HG03575 (cell line): ENCODE measurements at regions not wholly inside any gene's neighbourhood (a gene's known extent, or its start where the extent isn't known, plus 50 kb on each side); places are given as distances from the start of the nearest gene placed in this dataset.

Experiments
- ATAC-seq: cut with Tn5 transposase; IDR thresholded peaks from one replicate; pipeline ENCODE4 v1.9.1; 2021; ENCODE audit not compliant: unreplicated experiment, insufficient number of reproducible peaks, low FRiP score; ENCODE audit errors: extremely low read depth

DNA sequence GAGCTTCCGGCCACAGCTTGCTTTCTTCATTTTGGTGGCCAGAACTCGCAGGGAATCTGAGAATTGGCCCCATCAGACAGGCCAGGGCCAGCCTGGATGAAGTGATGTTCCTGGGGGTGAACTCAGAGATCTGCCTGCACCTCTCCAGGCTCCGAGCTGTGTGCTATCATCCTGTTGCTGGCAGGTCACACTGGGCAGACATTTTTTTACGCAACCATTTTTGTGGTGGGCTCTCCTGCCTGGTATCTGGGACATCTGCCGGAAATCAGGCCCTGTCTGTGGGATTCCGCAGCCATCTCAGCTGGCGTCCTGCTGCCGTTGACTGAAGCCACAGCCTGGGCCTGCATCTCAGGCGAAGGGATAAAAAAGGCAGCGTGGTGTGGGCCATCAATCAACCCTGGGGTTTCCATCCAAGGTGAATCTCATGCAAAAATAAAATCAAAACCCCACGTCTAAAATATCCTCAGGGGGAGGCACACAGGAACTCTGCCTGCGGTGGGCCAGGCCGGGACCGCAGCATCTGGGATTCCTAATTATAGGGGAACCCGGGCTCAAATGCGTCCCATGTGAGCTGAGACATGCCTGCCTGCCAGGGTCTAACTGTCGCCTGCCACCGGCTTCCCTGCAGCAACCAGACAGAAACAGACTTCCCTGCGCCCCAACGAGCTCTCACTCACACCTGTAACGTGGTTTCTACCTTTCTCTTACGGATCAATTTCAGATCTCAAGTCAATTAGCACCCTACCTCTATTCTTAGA lies 174.3 kb downstream of the SYK start:
- ATAC-seq = no peak

- no peak for ATAC-seq
Observed at GRCh38 chr9:90979138-90979551, 177.5 kb downstream of the SYK start.

DNA sequence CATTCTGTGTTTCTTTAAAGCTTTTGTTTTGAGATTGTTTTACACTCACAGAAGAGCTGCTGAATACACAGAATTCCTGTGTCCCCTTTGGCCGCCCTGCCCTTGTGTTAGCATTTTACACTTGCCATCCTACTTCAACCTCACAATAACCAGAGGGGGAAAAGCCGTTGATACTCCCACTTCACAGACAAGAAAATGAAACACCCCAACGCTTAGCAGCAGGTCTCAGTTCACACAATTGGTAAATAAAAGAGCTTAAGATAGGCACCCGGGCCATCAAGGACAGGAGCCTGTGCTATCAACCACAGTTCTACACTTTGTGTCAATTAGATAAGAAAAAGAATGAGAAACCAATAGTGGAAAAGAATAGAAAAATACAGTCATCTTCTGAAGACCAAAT lies 178.0 kb downstream of the SYK start:
- ATAC-seq = no peak

GRCh38 chr9:90981726-90982125 lies 180.1 kb downstream of the SYK start:
- no peak for ATAC-seq

GRCh38 chr9:90983394-90983793 lies 181.8 kb downstream of the SYK start:
- ATAC-seq = no peak

DNA sequence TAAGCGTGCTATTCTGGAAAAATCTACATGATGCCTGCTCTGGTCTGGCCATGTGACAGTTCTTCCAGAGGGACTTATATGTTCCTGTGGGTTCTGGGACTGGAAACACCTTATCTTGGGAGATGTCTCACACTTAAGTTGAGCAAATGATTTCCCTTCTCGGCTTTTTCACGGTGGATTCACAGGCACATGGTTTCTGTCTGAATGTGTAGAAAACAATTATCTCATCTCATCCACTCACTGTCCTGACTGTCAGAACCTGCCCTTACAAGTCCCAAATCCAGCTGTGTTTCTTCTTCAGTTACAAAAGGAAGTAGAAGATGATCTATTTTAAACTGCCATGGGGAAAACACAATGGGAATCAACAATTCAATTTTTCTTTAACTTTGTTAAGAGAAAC lies 184.0 kb downstream of the SYK start:
- no peak for ATAC-seq

DNA sequence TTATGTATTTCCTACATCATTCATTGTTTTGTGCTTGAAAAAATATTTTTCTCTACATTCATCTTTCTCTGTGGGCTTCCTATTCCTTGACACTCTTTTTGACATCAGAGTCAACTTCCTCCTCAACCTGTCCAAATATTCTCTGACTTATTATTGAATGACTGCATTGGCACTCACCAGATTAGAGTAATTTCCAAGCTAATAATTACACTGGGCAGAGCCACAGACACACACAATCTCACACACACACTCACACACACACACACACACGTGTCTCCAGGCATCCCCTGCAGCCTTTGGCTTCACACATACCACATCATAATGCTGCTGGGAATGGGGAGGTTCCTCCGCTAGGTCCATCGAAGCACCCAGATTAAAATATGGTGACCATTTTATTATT lies 184.5 kb downstream of the SYK start:
- ATAC-seq = no peak

DNA sequence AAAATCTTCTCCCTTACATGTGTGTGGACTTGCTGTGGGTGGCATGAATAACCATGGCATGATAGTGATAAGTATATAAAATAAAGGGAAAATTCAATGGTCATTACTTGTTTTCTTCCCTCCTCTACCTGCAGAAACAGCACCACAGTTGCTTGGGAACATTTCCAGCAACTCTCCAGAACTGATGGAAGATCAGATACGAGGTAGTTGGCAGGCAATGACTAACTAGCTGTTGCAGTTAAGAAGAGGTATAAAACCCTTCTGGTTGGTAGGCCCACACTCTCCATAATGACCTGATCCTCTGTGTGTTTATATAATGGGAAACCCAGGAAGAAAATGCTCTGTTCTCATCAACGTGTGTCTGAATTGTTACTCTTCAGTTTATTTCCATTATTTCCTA lies 185.9 kb downstream of the SYK start:
- ATAC-seq = no peak

- no peak for ATAC-seq
Observed at GRCh38 chr9:90988318-90988717, 186.7 kb downstream of the SYK start.

GRCh38 chr9:90991953-90992352 lies 190.3 kb downstream of the SYK start:
- no peak for ATAC-seq

DNA sequence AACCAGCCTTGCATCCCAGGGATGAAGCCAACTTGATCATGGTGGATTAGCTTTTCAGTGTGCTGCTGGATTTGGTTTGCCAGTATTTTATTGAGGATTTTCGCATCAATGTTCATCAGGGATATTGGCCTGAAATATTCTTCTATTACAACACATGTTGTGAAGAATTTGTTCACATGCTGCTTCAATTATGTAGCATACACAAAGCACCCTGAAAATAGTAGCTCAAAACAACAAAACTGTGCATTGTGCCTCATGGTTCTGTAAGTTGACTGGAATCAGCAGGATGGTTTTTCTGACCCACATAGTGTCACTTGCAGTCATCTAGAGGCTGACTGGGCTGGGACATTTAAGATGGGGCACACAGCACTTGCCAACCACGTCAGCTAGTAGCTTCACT lies 193.9 kb downstream of the SYK start:
- ATAC-seq = no peak

DNA sequence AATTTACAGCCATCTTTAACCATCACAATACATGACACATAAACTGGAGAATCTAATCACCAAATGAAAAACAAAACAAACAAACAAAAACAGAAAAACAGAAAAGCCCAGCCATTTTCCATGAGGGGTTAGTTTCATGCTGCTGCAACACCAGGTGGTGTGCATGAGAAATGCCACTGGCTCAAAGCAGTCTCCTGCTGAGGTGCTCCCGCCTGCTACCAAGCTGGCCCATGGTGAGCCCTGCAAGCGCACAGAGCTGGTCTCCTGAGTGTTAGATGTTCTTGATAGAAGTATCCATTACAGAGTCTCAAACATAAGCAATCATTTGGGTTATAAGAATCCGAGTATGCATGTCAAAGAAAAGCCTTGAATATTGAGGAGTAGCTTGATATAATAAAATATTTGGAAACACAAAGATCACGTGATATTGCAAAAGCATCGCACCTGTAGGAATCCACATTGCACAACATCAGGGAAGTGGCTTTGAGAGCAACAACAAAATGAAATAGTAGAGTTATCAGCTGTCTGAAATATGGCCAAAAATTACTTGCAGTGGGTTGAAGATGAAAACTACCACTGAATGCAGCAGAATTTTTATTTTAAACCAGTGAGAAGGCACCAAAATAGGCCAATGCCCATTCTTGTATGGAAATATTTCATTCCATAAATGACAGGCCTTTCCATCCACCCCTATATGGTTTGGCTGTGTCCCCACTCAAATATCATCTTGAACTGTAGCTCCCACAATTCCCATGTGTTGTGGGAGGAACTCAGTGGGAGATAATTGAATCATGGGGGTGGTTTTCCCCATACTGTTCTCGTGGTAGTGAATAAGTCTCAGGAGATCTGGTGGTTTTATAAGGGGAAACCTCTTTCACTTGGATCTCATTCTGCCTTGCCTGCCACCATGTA lies 194.8 kb downstream of the SYK start:
- ATAC-seq = no peak

GRCh38 chr9:90998573-90998972 lies 197.0 kb downstream of the SYK start:
- no peak for ATAC-seq

GRCh38 chr9:90999425-91000397 lies 198.1 kb downstream of the SYK start:
- no peak for ATAC-seq

DNA sequence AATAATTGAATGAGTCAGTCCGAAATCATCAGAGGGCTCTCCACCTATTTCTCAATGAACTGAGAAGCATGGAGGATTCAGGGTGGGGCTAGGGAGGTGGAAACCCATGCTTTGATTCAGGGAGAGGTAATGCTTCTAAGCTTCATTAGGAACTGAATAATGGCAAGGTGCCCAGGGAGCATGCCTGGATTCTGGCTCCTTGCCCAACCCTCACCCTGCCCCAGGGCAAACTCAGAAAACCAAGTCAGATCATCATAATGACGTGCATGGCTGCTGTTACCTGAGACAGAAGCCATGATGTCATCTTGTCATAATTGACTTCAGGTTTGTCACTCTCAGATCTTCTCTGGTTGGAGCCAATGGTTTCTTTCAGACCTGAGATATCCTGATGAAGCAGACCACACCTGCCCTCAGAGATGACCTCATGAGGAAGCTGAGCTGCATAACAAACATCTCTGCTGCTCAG lies 199.6 kb downstream of the SYK start:
- ATAC-seq = no peak

DNA sequence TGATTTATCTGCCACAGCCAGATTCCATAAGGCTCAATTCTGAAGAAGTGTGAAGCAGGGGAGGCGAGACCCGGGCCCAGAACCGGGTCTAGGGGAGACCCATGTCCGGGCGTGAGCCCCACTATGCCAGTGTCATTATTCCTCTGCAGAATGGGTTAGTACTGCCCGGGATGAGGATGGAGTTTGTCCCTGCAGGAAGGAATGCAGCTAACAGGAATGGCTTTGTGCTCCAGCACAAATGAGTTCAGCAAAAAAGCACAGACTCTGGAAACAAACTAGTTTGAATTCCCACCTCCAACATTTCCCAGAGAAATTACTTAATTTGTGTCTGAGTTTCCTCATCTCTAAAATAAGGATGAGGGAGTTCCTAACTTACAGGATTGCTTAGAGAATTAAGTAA lies 202.9 kb downstream of the SYK start:
- no peak for ATAC-seq

DNA sequence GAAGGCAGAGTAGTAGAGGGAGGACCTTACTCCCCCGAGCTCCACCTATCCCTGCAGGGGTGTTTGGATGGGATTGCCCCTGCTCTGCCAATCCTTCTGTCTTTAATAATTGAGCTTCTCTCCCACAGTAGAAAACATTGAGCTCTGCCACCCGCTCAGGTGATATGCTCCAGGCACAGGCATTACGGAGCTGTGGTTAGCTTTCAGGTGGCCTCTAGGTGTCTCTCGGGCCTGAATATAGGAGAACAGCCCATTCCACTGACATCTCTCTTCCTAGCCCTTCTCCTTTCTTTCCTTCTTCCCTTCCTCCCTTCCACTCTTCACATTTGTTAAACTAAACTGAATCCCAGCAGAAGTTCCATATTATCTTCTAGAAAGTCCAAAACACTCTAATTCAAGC lies 203.4 kb downstream of the SYK start:
- no peak for ATAC-seq

DNA sequence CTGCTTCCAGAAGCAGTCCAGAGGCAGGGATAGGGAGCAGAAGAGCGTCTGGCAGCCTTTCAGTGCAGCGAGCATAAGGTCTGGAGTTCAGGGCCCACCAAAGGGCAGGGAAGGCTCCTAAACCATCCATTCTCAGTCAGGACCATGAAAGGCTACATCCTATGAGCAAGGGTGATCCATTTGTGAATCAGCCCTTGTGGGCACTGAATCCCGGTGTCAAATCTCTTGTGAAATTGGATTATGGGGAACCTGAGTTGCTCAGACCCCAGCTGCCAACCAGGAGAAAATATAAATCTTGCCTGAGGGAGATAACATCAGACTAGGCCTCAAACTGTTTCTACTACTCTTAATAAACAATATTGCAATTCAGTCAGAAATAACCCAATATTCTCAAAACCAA lies 204.4 kb downstream of the SYK start:
- ATAC-seq = no peak

DNA sequence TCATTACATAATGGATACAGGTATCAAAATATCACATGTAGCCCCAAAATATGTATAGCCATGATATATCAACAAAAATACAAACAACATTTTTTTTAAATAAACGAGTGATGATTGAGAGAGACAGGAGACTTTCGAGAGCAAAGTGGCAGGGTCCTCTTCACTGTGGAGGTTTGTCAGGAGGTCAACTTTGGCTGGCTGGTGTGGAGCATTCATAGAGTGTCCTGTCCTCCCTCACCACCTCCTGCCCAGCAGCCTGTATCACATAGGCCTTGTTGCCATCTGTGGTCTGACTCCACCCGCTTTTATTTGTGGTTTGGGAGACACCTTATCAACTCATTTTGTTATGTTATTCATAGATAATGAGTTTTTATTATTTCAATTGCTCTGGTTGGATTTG lies 206.9 kb downstream of the SYK start:
- no peak for ATAC-seq
